GM18909 (cell line): ENCODE measurements at regions not wholly inside any gene's neighbourhood (a gene's known extent, or its start where the extent isn't known, plus 50 kb on each side); places are given as distances from the start of the nearest gene placed in this dataset.
A peak's percentile ranks its signal among the peaks of the same experiment; 100 is the strongest.
"Not testable (repeated sequence)": the region's sequence is repeated elsewhere in the genome, so short reads cannot be mapped to it uniquely, and the experiment has no call there.

ENCODE experiments used
- ATAC-seq: cut with Tn5 transposase; IDR thresholded peaks from one replicate; pipeline ENCODE4 v1.9.1; 2021; ENCODE audit warnings: mild to moderate bottlenecking; ENCODE audit not compliant: unreplicated experiment, poor library complexity

DNA sequence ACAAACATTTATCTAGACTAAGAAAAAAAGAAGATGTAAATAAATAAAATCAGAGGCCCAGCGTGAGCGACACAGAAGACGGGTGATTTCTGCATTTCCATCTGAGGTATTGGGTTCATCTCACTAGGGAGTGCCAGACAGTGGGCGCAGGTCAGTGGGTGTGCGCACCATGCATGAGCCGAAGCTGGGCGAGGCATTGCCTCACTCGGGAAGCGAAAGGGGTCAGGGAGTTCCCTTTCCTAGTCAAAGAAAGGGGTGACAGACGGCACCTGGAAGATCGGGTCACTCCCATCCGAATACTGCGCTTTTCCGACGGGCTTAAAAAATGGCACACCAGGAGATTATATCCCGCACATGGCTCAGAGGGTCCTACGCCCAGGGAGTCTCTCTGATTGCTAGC, 79.5 kb upstream of the ABCD2 start:
- not testable (repeated sequence) for ATAC-seq

- no peak for ATAC-seq
These were observed 77.5 kb upstream of the ABCD2 start for GRCh38 chr12:39697108-39697507.

DNA sequence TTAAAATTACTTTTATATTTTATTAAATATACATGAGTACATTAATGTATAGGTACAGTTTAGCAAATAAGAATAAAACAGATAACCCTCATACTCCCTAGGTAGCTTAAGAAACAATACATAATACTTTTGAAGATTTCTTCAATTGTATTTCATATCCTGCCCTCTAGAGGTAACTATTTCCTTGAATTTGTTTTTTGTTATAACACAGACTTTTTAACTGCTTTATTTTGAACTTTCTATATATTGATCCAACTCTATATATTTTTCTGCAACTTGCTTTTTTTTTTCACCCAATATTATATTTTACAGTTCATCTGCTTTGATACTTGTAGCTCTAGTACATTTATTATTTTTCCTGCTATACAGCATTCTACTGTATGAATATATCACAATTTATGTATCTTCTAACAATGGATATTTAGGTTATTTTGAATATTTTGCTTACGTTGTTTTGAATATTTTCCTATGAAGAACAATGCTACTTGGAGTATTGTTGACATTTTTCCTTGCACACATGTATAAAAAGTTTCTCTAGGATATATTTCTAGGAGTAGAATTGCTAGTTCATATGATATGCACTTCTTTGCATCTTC, 72.8 kb upstream of the ABCD2 start:
- peak; percentile 52 for ATAC-seq

GRCh38 chr12:39685854-39686657, 66.5 kb upstream of the ABCD2 start:
- no peak for ATAC-seq

- ATAC-seq: no peak
These were observed 63.3 kb upstream of the ABCD2 start for GRCh38 chr12:39682689-39683477.

DNA sequence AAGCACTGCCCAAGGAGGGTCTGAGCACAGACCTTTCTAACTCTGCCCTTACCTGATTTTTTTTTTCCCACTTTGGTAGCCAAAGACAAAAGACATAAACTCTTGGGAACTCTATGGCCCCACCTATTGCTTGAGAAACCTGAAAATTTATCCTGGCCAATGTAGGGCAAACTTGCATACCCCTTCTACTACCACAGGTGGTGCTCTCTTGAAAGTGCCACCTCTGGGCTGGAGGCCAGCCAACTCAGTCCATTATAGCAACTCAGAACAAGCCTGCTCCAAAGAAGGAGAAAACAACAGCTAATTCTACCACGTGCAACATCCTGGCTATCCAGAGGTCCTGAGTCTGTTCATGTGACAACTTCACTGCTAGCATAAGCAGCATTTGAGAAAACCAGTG, 55.7 kb upstream of the ABCD2 start:
- ATAC-seq: no peak

DNA sequence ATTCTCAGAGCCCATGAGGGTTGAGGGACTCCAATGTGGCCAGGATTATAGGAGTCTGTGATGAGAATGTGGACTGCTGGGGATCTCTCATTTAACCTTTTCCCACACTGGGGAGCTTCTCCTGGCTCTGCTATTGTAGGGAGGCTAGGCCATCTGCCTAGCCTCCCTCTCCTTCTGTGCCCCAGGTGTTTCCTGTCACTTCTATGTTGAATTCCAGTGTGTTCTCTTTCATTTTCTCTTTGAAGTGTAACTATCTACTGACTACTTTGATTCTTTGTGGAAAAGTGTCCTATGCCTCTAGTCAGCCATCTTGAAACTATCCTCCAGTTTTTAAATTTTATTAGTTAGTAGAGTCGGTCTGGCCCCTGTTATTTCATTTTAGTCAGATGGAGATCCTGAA, 53.4 kb upstream of the ABCD2 start:
- ATAC-seq: no peak

DNA sequence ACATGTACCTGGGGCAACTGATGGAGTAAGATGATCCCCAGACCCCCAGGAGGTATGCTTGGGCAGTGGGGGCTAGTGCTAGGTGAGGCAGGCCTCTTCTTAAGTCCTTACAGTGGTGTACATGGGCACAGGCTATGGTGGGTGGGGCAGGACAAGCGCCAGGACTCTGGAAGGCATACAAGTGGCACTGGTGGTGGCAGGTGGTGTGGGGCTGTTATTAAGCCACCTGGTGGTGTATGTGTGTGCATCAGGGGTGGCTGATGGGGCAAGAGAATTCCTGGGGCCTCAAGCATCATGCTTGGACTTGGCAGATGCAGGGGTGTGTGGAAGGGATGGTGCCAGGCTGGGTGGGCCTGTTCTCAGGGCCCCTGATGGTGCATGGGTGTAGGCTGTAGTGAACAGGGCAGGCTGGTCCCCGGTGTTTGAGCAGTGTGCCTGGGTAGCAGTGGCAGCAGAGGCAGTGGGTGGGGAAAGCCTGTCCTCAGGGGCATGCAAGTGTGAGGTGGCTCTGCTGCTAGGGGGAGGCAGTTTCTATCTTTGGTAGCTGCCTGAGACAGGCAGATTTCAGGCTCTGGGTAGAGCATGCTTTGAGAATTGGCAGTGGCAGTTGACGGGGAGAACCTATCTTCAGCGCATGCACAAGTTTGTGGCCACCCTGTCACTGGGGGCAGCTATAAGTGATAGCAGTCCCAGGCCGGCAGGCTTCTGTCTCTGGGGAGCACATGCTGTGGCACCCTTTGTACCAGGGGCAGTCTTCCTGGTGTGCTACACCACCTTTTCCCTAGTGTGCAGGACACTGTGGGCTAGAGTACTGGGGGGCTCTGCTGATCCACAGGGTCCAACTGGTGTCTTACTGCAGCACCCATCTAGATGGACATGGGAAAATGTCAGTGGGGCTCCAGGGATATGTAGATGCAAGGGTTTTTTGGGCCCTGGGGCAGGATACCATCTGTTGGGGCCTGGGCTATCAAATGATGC, 52.6 kb upstream of the ABCD2 start:
- no peak for ATAC-seq

GRCh38 chr12:39669539-39669938, 49.9 kb upstream of the ABCD2 start:
- not testable (repeated sequence) for ATAC-seq
